ENCODE measurements at regions not wholly inside any gene's neighbourhood (a gene's known extent, or its start where the extent isn't known, plus 50 kb on each side); places are given as distances from the start of the nearest gene placed in this dataset.

DNA sequence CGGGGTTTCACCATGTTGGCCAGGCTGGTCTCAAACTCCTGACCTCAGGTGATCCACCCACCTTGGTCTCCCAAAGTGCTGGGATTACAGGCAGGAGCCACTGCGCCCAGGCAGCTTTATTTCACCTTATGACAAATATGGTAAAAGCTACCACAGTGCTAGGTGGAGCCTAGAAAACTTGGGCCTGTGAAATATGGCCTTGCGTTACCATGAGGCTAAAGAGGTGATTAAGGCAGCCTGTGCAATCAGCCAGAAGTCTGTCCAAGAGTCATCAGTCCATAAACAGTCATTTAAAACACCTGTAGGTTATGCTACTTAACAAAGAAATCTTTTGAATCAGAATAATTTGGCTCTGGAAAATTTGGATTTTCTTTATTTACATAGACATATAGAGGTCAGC, 114.8 kb upstream of the ANKH start:
- Histone ChIP-seq H4K20me1 (replicated peaks; ENCODE audit: control insufficient read depth, extremely low read depth, insufficient read depth, low read length) (no peaks in the 10 kb centered on the region), H3K4me3 (replicated peaks in 1 of 3; ENCODE audit: insufficient read depth in 1 of 3, low read depth in 1 of 3, low read length in 3 of 3) (no peak overlapping the region), H3K9ac (replicated peaks; ENCODE audit: extremely low read depth, insufficient read depth, low read length) (no peak overlapping the region), H3K36me3 (ENCODE audit: control insufficient read depth in 2 of 2, extremely low read depth in 1 of 2, insufficient read depth in 2 of 2, low read length in 2 of 2) (no peaks in the 10 kb centered on the region), H3K79me2 (ENCODE audit: control insufficient read depth, insufficient read depth, low read length) (no peaks in the 10 kb centered on the region), H3K9me1 (replicated peaks; ENCODE audit: control insufficient read depth, extremely low read depth, insufficient read depth, low read length) (no peaks in the 10 kb centered on the region), H3K27me3 (ENCODE audit: control insufficient read depth in 2 of 2, insufficient read depth in 2 of 2, low read length in 2 of 2) (peaks cover 0 to 2% of the 10 kb centered on the region in 2 experiments), H3K4me2 (ENCODE audit: insufficient read depth, low read length) (no peak overlapping the region), H3K27ac (ENCODE audit: insufficient read depth, low read depth, low read length) (no peak overlapping the region), H3K4me1 (ENCODE audit: control insufficient read depth, extremely low read depth, insufficient read depth, low read length) (no peaks in the 10 kb centered on the region), H2AFZ (ENCODE audit: low read depth, low read length) (no peak overlapping the region), H3K9me3 (replicated peaks; ENCODE audit: control insufficient read depth, insufficient read depth, low read length) (no peaks in the 10 kb centered on the region)
- FAIRE-seq, result no peak
- BruUV-seq (replicated peaks), result no TSS peak
- dilution Hi-C loops (cut with MboI; ENCODE audit: extremely low pct_ligation_motif_present, low sequenced_read_pairs) (no loop called here), intact Hi-C loops (cut with micrococcal nuclease) (no loop called here)
- TF ChIP-seq FOS (IDR thresholded peaks at IDR 0.05; ENCODE audit: borderline replicate concordance, insufficient read depth, low read length), result no peak
- TF ChIP-seq EZH2 (IDR thresholded peaks at IDR 0.05; ENCODE audit: borderline replicate concordance, low read depth, low read length, severe bottlenecking), result no peak
- TF ChIP-seq, protein P1, sequence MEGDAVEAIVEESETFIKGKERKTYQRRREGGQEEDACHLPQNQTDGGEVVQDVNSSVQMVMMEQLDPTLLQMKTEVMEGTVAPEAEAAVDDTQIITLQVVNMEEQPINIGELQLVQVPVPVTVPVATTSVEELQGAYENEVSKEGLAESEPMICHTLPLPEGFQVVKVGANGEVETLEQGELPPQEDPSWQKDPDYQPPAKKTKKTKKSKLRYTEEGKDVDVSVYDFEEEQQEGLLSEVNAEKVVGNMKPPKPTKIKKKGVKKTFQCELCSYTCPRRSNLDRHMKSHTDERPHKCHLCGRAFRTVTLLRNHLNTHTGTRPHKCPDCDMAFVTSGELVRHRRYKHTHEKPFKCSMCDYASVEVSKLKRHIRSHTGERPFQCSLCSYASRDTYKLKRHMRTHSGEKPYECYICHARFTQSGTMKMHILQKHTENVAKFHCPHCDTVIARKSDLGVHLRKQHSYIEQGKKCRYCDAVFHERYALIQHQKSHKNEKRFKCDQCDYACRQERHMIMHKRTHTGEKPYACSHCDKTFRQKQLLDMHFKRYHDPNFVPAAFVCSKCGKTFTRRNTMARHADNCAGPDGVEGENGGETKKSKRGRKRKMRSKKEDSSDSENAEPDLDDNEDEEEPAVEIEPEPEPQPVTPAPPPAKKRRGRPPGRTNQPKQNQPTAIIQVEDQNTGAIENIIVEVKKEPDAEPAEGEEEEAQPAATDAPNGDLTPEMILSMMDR (IDR thresholded peaks at IDR 0.05; ENCODE audit: extremely low read depth in 1 of 2, insufficient read depth in 1 of 2, low read depth in 1 of 2, low read length in 2 of 2), result no peak
- TF ChIP-seq POLR2AphosphoS5 (IDR thresholded peaks at IDR 0.05; ENCODE audit: insufficient read depth, low read depth, low read length), result no peak
- no peak for TF ChIP-seq POLR2A (IDR thresholded peaks at IDR 0.05; ENCODE audit: low read depth, low read length)
- no peak for TF ChIP-seq JUN (IDR thresholded peaks at IDR 0.05; ENCODE audit: borderline replicate concordance, insufficient read depth, insufficient read length, low read depth)
- TF ChIP-seq, protein P2, sequence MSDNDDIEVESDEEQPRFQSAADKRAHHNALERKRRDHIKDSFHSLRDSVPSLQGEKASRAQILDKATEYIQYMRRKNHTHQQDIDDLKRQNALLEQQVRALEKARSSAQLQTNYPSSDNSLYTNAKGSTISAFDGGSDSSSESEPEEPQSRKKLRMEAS (IDR thresholded peaks at IDR 0.05; ENCODE audit: insufficient read depth, insufficient read length), result no peak
- no peak for TF ChIP-seq MYC (IDR thresholded peaks at IDR 0.05; ENCODE audit: low read depth, low read length)
- TF ChIP-seq GATA2 (IDR thresholded peaks at IDR 0.05; ENCODE audit: insufficient read depth, insufficient read length, low read depth, low read length), result no peak
- CTCF ChIA-PET, result interaction anchor here (1.1 to 4.3 kb wide), 3 partner anchors 16 to 259 kb away, joined by 3 to 17 read pairs (median 5); no protein-coding TSS in a partner anchor
- DNase-seq (ENCODE audit: low read depth, low spot score), result no peak
- POLR2A ChIA-PET, result no interaction called here

Measured in endothelial cell of umbilical vein (primary cell).